NT2/D1 (cell line): ENCODE measurements at regions not wholly inside any gene's neighbourhood (a gene's known extent, or its start where the extent isn't known, plus 50 kb on each side); places are given as distances from the start of the nearest gene placed in this dataset.
"Not testable (repeated sequence)": the region's sequence is repeated elsewhere in the genome, so short reads cannot be mapped to it uniquely, and the experiment has no call there.

Experiments used
- DNase-seq: peaks from one replicate; pipeline ENCODE4 v3.0.0-alpha.2; 2011; ENCODE audit warnings: low read depth, low spot score
- H3K27me3 ChIP-seq: 2 replicates; pipeline ENCODE4 v1.6.0; 2011; ENCODE audit warnings: mild to moderate bottlenecking; ENCODE audit not compliant: insufficient read length, insufficient read depth
- H3K36me3 ChIP-seq: 2 replicates; pipeline ENCODE4 v1.6.1; 2011; ENCODE audit warnings: mild to moderate bottlenecking, low read length, mixed read lengths; ENCODE audit not compliant: insufficient read depth, insufficient read length
- H3K4me1 ChIP-seq: 2 replicates; pipeline ENCODE4 v1.5.1; 2011; ENCODE audit not compliant: insufficient read depth, insufficient read length
- H3K4me3 ChIP-seq: 2 replicates; pipeline ENCODE4 v1.5.1; 2011; ENCODE audit warnings: low read depth; ENCODE audit not compliant: insufficient read length
- H3K9ac ChIP-seq: 2 replicates; pipeline ENCODE4 v1.6.0; 2011; ENCODE audit warnings: low read depth; ENCODE audit not compliant: insufficient read length
- H3K9me3 ChIP-seq: 2 replicates; pipeline ENCODE4 v1.5.1; 2011; ENCODE audit warnings: mild to moderate bottlenecking, low read length; ENCODE audit not compliant: insufficient read depth
- SUZ12 ChIP-seq: IDR thresholded peaks from 2 replicates; pipeline ENCODE4 v1.6.1; 2011; ENCODE audit not compliant: insufficient read length, insufficient read depth; ENCODE audit errors: extremely low read depth
- YY1 ChIP-seq: IDR thresholded peaks from 2 replicates; pipeline ENCODE4 v1.6.1; 2011; ENCODE audit not compliant: insufficient read length, insufficient read depth
- ZNF274 ChIP-seq: IDR thresholded peaks from 2 replicates; pipeline ENCODE4 v1.6.1; 2011; ENCODE audit warnings: mild to moderate bottlenecking, low read depth, low read length

DNA sequence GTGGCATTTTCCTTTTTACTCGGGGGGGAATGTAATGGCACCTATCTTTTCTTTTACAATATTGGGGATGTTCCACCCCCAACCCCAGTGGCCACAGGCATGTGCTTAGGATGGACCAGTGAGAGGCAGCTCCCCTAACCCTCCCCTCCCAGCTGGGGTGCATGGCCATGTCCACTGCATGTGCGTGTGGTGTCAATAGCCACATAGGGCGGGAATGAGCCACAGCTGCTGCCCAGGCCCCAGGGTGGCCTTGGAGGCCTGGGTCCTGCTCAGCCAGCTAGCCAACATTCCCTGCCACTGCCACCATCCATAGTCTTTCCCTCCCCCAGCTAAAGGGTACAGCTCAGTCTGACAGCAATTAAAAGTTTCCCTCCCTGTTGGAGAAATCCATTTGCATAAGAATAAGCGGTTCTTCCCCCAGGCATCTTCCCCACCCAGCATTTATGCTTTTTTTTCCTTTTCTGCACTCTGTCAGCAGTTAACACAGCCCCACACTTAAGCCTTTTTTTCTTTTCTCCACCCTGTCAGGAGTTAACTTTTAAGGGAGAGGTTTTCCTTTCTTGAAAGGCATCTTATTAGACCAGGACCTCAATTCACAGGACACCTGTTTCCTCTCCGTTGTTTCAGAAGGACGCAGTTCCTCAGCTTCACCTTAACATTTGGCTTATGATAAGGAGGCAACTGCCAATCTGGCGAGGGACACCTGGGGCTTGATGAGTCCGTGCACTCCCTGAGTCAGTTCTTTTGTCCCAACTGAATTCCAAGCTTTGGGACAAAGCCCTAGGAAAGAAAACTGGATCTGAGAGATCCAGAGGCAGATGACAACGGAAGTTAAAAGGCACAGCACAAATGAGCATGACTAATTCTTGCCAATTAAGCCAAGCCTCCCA, 121.4 kb downstream of the TPBG start:
- H3K27me3 ChIP-seq = no peaks in the 10 kb centered on the region
- no peak overlapping the region for H3K9ac ChIP-seq
- no peaks in the 10 kb centered on the region for H3K4me1 ChIP-seq
- peaks cover 63% of the 10 kb centered on the region for H3K9me3 ChIP-seq
- no peak overlapping the region for H3K4me3 ChIP-seq
- H3K36me3 ChIP-seq = no peaks in the 10 kb centered on the region
- TF ChIP-seq YY1 (no peak), ZNF274 (no peak), SUZ12 (no peak)
- peak; percentile 48 for DNase-seq

DNA sequence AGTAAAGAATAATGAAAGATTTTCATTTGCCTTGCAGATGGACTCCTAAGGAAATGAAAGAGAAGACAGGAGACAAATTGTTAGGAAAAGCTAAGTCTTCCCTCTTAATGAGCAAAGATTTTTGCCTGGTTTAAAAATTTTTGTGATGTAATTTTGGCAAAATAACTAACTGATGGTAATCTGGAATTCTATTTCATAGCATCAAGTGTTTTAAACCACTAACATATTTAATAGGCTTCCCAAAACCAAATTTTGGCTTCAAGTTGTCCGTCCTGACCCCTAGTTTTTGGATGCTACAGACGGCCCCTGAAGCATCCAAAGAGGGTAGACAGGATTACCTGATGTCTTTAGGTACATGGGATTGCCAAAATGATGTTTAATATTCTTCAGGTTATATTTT, 124.3 kb downstream of the TPBG start:
- H3K4me1 ChIP-seq = no peaks in the 10 kb centered on the region
- peaks cover 71% of the 10 kb centered on the region for H3K9me3 ChIP-seq
- H3K36me3 ChIP-seq = no peaks in the 10 kb centered on the region
- DNase-seq = no peak
- TF ChIP-seq YY1 = no peak
- TF ChIP-seq SUZ12 = no peak
- TF ChIP-seq ZNF274 = no peak
- no peak overlapping the region for H3K9ac ChIP-seq
- no peaks in the 10 kb centered on the region for H3K27me3 ChIP-seq
- no peak overlapping the region for H3K4me3 ChIP-seq

DNA sequence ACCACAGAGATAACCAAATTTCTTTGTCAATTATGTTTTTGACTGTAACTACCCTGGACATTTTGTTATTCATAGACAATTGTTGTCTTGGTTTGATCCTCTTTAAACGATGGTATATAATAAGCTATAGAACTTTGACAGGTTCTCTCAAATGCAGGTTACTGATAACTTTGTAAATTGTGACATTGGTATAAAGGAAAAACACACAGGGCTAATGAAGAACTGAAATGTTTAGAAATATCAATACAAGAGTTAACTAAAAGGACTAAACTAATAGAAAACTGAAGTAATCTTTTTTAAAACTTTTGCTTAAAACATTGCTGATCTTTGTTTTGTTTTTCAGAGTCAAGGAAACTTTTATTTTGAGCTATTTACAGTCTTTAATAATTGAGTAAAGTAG, 124.8 kb downstream of the TPBG start:
- DNase-seq = no peak
- Histone ChIP-seq H3K4me1 (no peaks in the 10 kb centered on the region), H3K4me3 (no peak overlapping the region), H3K27me3 (no peaks in the 10 kb centered on the region), H3K9ac (no peak overlapping the region), H3K9me3 (peaks cover 67% of the 10 kb centered on the region), H3K36me3 (no peaks in the 10 kb centered on the region)
- TF ChIP-seq SUZ12 (no peak), YY1 (no peak), ZNF274 (no peak)

GRCh38 chr6:82492134-82492533, 128.5 kb downstream of the TPBG start:
- H3K27me3 ChIP-seq = no peaks in the 10 kb centered on the region
- H3K4me1 ChIP-seq = no peaks in the 10 kb centered on the region
- DNase-seq = no peak
- peaks cover 34% of the 10 kb centered on the region for H3K9me3 ChIP-seq
- H3K9ac ChIP-seq = no peak overlapping the region
- H3K4me3 ChIP-seq = no peak overlapping the region
- TF ChIP-seq YY1 (no peak), SUZ12 (no peak), ZNF274 (no peak)
- no peaks in the 10 kb centered on the region for H3K36me3 ChIP-seq

GRCh38 chr6:82493467-82493866, 129.8 kb downstream of the TPBG start:
- peaks cover 21% of the 10 kb centered on the region for H3K9me3 ChIP-seq
- no peaks in the 10 kb centered on the region for H3K27me3 ChIP-seq
- H3K4me1 ChIP-seq = no peaks in the 10 kb centered on the region
- TF ChIP-seq SUZ12 = no peak
- TF ChIP-seq ZNF274 = no peak
- no peak for TF ChIP-seq YY1
- H3K36me3 ChIP-seq = no peaks in the 10 kb centered on the region
- no peak overlapping the region for H3K9ac ChIP-seq
- H3K4me3 ChIP-seq = no peak overlapping the region
- DNase-seq = no peak

- no peak for DNase-seq
- TF ChIP-seq SUZ12 (no peak), ZNF274 (no peak), YY1 (no peak)
- Histone ChIP-seq H3K4me1 (no peaks in the 10 kb centered on the region), H3K9ac (no peak overlapping the region), H3K36me3 (no peaks in the 10 kb centered on the region), H3K4me3 (no peak overlapping the region), H3K9me3 (peaks cover 13% of the 10 kb centered on the region), H3K27me3 (no peaks in the 10 kb centered on the region)
These were observed 130.8 kb downstream of the TPBG start for GRCh38 chr6:82494367-82494766.

DNA sequence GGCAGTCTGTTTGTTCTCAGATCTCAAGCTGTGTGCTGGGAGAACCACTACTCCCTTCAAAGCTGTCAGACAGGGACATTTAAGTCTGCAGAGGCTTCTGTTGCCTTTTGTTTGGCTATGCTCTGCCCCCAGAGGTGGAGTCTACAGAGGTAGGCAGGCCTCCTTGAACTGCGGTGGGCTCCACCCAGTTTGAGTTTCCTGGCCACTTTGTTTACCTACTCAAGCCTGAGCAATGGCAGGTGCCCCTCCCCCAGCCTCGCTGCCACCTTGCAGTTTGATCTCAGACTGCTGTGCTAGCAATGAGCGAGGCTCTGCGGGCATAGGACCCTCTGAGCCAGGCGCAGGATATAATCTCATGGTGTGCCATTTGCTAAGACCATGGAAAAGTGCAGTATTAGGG, 138.3 kb downstream of the TPBG start:
- not testable (repeated sequence) for H3K4me3 ChIP-seq, H3K9ac ChIP-seq, H3K36me3 ChIP-seq, DNase-seq, H3K27me3 ChIP-seq, H3K9me3 ChIP-seq, H3K4me1 ChIP-seq

DNA sequence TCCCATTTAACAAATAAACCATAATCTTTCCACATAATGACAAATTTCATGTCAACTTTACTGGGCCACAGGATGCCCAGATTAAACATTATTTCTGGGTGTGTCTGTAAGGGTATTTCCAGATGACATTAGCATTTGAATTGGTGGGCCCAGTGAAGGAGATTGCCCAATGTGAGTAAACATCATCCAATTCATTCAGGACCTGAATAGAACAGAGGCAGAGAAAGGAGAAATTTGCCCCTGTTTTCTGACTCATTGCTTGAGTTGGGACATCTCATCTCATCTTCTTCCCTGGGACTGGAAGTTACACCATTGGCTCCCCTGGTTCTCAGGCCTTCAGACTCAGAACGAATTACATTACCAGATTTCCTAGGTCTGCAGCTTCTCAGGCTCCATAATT, 142.9 kb downstream of the TPBG start:
- TF ChIP-seq YY1 (no peak), ZNF274 (no peak), SUZ12 (no peak)
- Histone ChIP-seq H3K4me3 (no peak overlapping the region), H3K36me3 (no peaks in the 10 kb centered on the region), H3K27me3 (no peaks in the 10 kb centered on the region), H3K4me1 (no peaks in the 10 kb centered on the region), H3K9ac (no peak overlapping the region), H3K9me3 (peaks cover 5% of the 10 kb centered on the region; the same call in 1 of the 2 replicates)
- DNase-seq = no peak
